ENCODE measurements at regions not wholly inside any gene's neighbourhood (a gene's known extent, or its start where the extent isn't known, plus 50 kb on each side); places are given as distances from the start of the nearest gene placed in this dataset.
A peak's percentile ranks its signal among the peaks of the same experiment; 100 is the strongest.

GRCh38 chr5:117149312-117149711 lies 574.7 kb upstream of the SEMA6A start:
- 0 out of 2 replicates have a peak, but pooled peaks cover 6% of the 10 kb centered on the region for H3K4me1 ChIP-seq (ENCODE audit: low read length)
- no peaks in the 10 kb centered on the region for H3F3A ChIP-seq (ENCODE audit: insufficient read depth, low read length)
- H3K4me2 ChIP-seq (ENCODE audit: low read depth, low read length) = no peak overlapping the region
- H3K79me2 ChIP-seq (ENCODE audit: low read length) = no peaks in the 10 kb centered on the region
- H3K36me3 ChIP-seq (replicated peaks; ENCODE audit: insufficient read depth, low read length) = no peaks in the 10 kb centered on the region
- H3K4me3 ChIP-seq (ENCODE audit: low read length) = no peak overlapping the region
- H4K20me1 ChIP-seq (ENCODE audit: insufficient read depth, low read length) = no peaks in the 10 kb centered on the region
- H3K27ac ChIP-seq (ENCODE audit: low read length) = no peak overlapping the region
- no peak overlapping the region for H3K9ac ChIP-seq (ENCODE audit: low read length)
- no peaks in the 10 kb centered on the region for H3K9me3 ChIP-seq (replicated peaks; ENCODE audit: insufficient read depth, low read length)
- peak; percentile 52 for DNase-seq
- H2AFZ ChIP-seq (ENCODE audit: low read length) = no peak overlapping the region
- H3K27me3 ChIP-seq (replicated peaks; ENCODE audit: insufficient read depth, low read length) = no peaks in the 10 kb centered on the region
- no peaks in the 10 kb centered on the region for H3K9me2 ChIP-seq (replicated peaks; ENCODE audit: insufficient read depth, low read length)
- no peak for TF ChIP-seq EZH2 (optimal IDR thresholded peaks at IDR 0.05; ENCODE audit: low read depth, low read length)
- TF ChIP-seq, protein P1, sequence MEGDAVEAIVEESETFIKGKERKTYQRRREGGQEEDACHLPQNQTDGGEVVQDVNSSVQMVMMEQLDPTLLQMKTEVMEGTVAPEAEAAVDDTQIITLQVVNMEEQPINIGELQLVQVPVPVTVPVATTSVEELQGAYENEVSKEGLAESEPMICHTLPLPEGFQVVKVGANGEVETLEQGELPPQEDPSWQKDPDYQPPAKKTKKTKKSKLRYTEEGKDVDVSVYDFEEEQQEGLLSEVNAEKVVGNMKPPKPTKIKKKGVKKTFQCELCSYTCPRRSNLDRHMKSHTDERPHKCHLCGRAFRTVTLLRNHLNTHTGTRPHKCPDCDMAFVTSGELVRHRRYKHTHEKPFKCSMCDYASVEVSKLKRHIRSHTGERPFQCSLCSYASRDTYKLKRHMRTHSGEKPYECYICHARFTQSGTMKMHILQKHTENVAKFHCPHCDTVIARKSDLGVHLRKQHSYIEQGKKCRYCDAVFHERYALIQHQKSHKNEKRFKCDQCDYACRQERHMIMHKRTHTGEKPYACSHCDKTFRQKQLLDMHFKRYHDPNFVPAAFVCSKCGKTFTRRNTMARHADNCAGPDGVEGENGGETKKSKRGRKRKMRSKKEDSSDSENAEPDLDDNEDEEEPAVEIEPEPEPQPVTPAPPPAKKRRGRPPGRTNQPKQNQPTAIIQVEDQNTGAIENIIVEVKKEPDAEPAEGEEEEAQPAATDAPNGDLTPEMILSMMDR (IDR thresholded peaks at IDR 0.05; ENCODE audit: low read length) = no peak

- no peaks in the 10 kb centered on the region for H3K27me3 ChIP-seq (replicated peaks; ENCODE audit: insufficient read depth, low read length)
- H3K4me3 ChIP-seq (ENCODE audit: low read length) = no peak overlapping the region
- no peaks in the 10 kb centered on the region for H3K9me3 ChIP-seq (replicated peaks; ENCODE audit: insufficient read depth, low read length)
- no peaks in the 10 kb centered on the region for H3K36me3 ChIP-seq (replicated peaks; ENCODE audit: insufficient read depth, low read length)
- no peak for DNase-seq
- no peak overlapping the region for H3K9ac ChIP-seq (ENCODE audit: low read length)
- H3K4me2 ChIP-seq (ENCODE audit: low read depth, low read length) = no peak overlapping the region
- H3K9me2 ChIP-seq (replicated peaks; ENCODE audit: insufficient read depth, low read length) = no peaks in the 10 kb centered on the region
- no peak overlapping the region for H2AFZ ChIP-seq (ENCODE audit: low read length)
- H3K4me1 ChIP-seq (ENCODE audit: low read length) = 0 out of 2 replicates have a peak, but pooled peaks cover 2% of the 10 kb centered on the region
- no peaks in the 10 kb centered on the region for H3F3A ChIP-seq (ENCODE audit: insufficient read depth, low read length)
- TF ChIP-seq, protein P1 (IDR thresholded peaks at IDR 0.05; ENCODE audit: low read length) = no peak
- TF ChIP-seq EZH2phosphoT487 (IDR thresholded peaks at IDR 0.05; ENCODE audit: low read length) (no peak), EZH2 (optimal IDR thresholded peaks at IDR 0.05; ENCODE audit: low read depth, low read length) (no peak)
- H3K27ac ChIP-seq (ENCODE audit: low read length) = no peak overlapping the region
- no peaks in the 10 kb centered on the region for H4K20me1 ChIP-seq (ENCODE audit: insufficient read depth, low read length)
- no peaks in the 10 kb centered on the region for H3K79me2 ChIP-seq (ENCODE audit: low read length)
Measured at GRCh38 chr5:117144086-117144485, 569.5 kb upstream of the SEMA6A start.

GRCh38 chr5:117143406-117143805 lies 568.8 kb upstream of the SEMA6A start:
- H2AFZ ChIP-seq (ENCODE audit: low read length) = no peak overlapping the region
- no peaks in the 10 kb centered on the region for H3K79me2 ChIP-seq (ENCODE audit: low read length)
- H3K4me1 ChIP-seq (ENCODE audit: low read length) = no peaks in the 10 kb centered on the region
- no peaks in the 10 kb centered on the region for H3K27me3 ChIP-seq (replicated peaks; ENCODE audit: insufficient read depth, low read length)
- no peaks in the 10 kb centered on the region for H4K20me1 ChIP-seq (ENCODE audit: insufficient read depth, low read length)
- H3K9ac ChIP-seq (ENCODE audit: low read length) = no peak overlapping the region
- H3K4me2 ChIP-seq (ENCODE audit: low read depth, low read length) = no peak overlapping the region
- H3K9me2 ChIP-seq (replicated peaks; ENCODE audit: insufficient read depth, low read length) = no peaks in the 10 kb centered on the region
- TF ChIP-seq EZH2 (optimal IDR thresholded peaks at IDR 0.05; ENCODE audit: low read depth, low read length) (no peak), EZH2phosphoT487 (IDR thresholded peaks at IDR 0.05; ENCODE audit: low read length) (no peak)
- TF ChIP-seq, protein P1 (IDR thresholded peaks at IDR 0.05; ENCODE audit: low read length) = no peak
- H3K27ac ChIP-seq (ENCODE audit: low read length) = no peak overlapping the region
- no peaks in the 10 kb centered on the region for H3F3A ChIP-seq (ENCODE audit: insufficient read depth, low read length)
- DNase-seq = no peak
- no peaks in the 10 kb centered on the region for H3K36me3 ChIP-seq (replicated peaks; ENCODE audit: insufficient read depth, low read length)
- no peak overlapping the region for H3K4me3 ChIP-seq (ENCODE audit: low read length)
- no peaks in the 10 kb centered on the region for H3K9me3 ChIP-seq (replicated peaks; ENCODE audit: insufficient read depth, low read length)
